ENCODE measurements at regions not wholly inside any gene's neighbourhood (a gene's known extent, or its start where the extent isn't known, plus 50 kb on each side); places are given as distances from the start of the nearest gene placed in this dataset.

DNA sequence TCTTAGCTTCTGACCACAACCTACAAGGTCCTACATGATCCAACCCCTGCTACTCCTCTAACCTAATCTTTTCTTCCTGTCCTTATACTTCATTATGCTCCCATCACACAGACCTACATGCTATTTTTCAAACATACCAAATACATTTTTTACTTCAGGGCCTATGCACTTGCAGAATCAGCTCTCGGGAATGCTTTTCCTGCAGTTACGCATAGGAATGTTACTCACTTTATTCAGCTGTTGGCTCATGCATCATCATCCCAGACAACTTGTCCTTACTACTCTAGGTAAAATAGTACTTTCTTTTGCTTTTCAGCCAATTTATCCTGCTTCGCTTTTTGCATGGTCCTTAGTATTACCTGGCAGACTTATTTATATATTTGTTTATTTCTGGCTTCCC is 105.6 kb downstream of the OXSM start:
- peaks cover 0 to 3% (median 0%) of the 10 kb centered on the region in 4 experiments; a peak in 1 of 7 replicates for H3K4me1 ChIP-seq (replicated peaks in 1 of 4; ENCODE audit: control insufficient read depth in 3 of 4, insufficient read depth in 4 of 4, low read length in 3 of 4)
- CTCF ChIA-PET (ENCODE audit: partially characterized antibody) = interaction anchor here (0.6 to 4.1 kb wide), 9 partner anchors 9 to 694 kb away, joined by 3 to 16 read pairs (median 3); no protein-coding TSS in a partner anchor
- H3K23ac ChIP-seq (ENCODE audit: insufficient read length) = no peak overlapping the region
- 88% methylated on average over 3 of the region's 3 CpGs; no CpG with 5 or more reads in 1 of the 2 experiments for WGBS, 2 experiments (ENCODE audit: extremely low coverage in 1 of 2, insufficient coverage in 1 of 2, insufficient read length in 1 of 2, insufficient replicate concordance in 2 of 2, low coverage in 1 of 2, low lambda C conversion rate in 2 of 2, missing lambda C conversion rate in 1 of 2)
- DNase-seq (ENCODE audit: low read depth in 1 of 2, low spot score in 2 of 2) (no peak), FAIRE-seq (no peak)
- no peak overlapping the region for H4K5ac ChIP-seq (ENCODE audit: insufficient read length, low read depth, low read length)
- no peaks in the 10 kb centered on the region for H4K20me1 ChIP-seq (replicated peaks in 1 of 2; ENCODE audit: control insufficient read depth in 1 of 2, insufficient read depth in 2 of 2, low read length in 2 of 2)
- H3K4me3 ChIP-seq (ENCODE audit: extremely low read depth in 1 of 4, insufficient read depth in 2 of 4, low read depth in 3 of 4, low read length in 4 of 4) = no peak overlapping the region
- H2AFZ ChIP-seq (ENCODE audit: low read length) = no peak overlapping the region
- no peak overlapping the region for H3K14ac ChIP-seq (ENCODE audit: insufficient read length)
- H2BK5ac ChIP-seq (ENCODE audit: low read depth, low read length) = no peak overlapping the region
- H2BK120ac ChIP-seq (replicated peaks; ENCODE audit: low read depth, low read length) = no peak overlapping the region
- H3K4ac ChIP-seq (replicated peaks; ENCODE audit: insufficient read length, low read depth, low read length) = no peak overlapping the region
- H3K79me2 ChIP-seq (ENCODE audit: control insufficient read depth in 1 of 2, insufficient read depth in 2 of 2, low read length in 2 of 2) = no peaks in the 10 kb centered on the region
- H3K18ac ChIP-seq (ENCODE audit: extremely low read depth, low read length) = no peak overlapping the region
- H3K27me3 ChIP-seq (replicated peaks in 1 of 4; ENCODE audit: control insufficient read depth in 3 of 4, extremely low read depth in 1 of 4, insufficient read depth in 3 of 4, low read length in 3 of 4) = no peaks in the 10 kb centered on the region
- no peak overlapping the region for H4K91ac ChIP-seq (replicated peaks; ENCODE audit: insufficient read length, low read length)
- H3K4me2 ChIP-seq (ENCODE audit: insufficient read depth in 1 of 2, low read depth in 2 of 2, low read length in 2 of 2) = no peak overlapping the region
- no peak overlapping the region for H3K56ac ChIP-seq (replicated peaks; ENCODE audit: insufficient read length, low read depth, low read length)
- no peaks in the 10 kb centered on the region for H3K9me3 ChIP-seq (ENCODE audit: insufficient read depth in 2 of 2, low read depth in 1 of 2, low read length in 1 of 2)
- H2BK12ac ChIP-seq (ENCODE audit: low read depth, low read length) = no peak overlapping the region
- H3K79me1 ChIP-seq (ENCODE audit: low read depth, low read length) = no peaks in the 10 kb centered on the region
- H2AK5ac ChIP-seq (ENCODE audit: low read depth, low read length) = no peak overlapping the region
- H4K8ac ChIP-seq (ENCODE audit: extremely low read depth, insufficient read depth, low read length) = no peak overlapping the region
- no peaks in the 10 kb centered on the region for H3K36me3 ChIP-seq (ENCODE audit: control insufficient read depth in 2 of 4, insufficient read depth in 4 of 4, low read length in 3 of 4)
- no peak overlapping the region for H2BK15ac ChIP-seq (ENCODE audit: low read length)
- H3K27ac ChIP-seq (ENCODE audit: low read depth, low read length) = no peak overlapping the region
- H3K9ac ChIP-seq (replicated peaks in 1 of 4; ENCODE audit: extremely low read depth in 1 of 4, low read depth in 3 of 4, low read length in 3 of 4) = no peak overlapping the region
- no peak overlapping the region for H2BK20ac ChIP-seq (ENCODE audit: low read length)
- H3K23me2 ChIP-seq (ENCODE audit: low read depth, low read length) = no peaks in the 10 kb centered on the region; the same call in 1 of the 2 replicates
- POLR2A ChIA-PET (ENCODE audit: partially characterized antibody) = no interaction called here
- TF ChIP-seq SP2 (IDR thresholded peaks at IDR 0.05; ENCODE audit: low read length) (no peak), BACH1 (IDR thresholded peaks at IDR 0.05; ENCODE audit: low read length) (no peak), PHF8 (conservative IDR thresholded peaks at IDR 0.05; ENCODE audit: low read depth, low read length) (no peak), SRF (IDR thresholded peaks at IDR 0.05; ENCODE audit: low read depth, low read length) (no peak), RBBP5 (IDR thresholded peaks at IDR 0.05; ENCODE audit: borderline replicate concordance, low read depth, low read length) (no peak), BRCA1 (IDR thresholded peaks at IDR 0.05; ENCODE audit: low read depth, low read length) (no peak), EZH2 (IDR thresholded peaks at IDR 0.05; ENCODE audit: low read depth, low read length, severe bottlenecking) (no peak), MAFK (IDR thresholded peaks at IDR 0.05; ENCODE audit: low read depth, low read length) (no peak), JUND (IDR thresholded peaks at IDR 0.05; ENCODE audit: low read length) (no peak), FOSL1 (IDR thresholded peaks at IDR 0.05; ENCODE audit: insufficient read depth, low read depth, low read length) (no peak), CTBP2 (IDR thresholded peaks at IDR 0.05; ENCODE audit: borderline replicate concordance, insufficient read depth, insufficient read length, low read length) (no peak)
